Sigmoid colon (tissue), 6 donors: ENCODE measurements at regions not wholly inside any gene's neighbourhood (a gene's known extent, or its start where the extent isn't known, plus 50 kb on each side); places are given as distances from the start of the nearest gene placed in this dataset.

Experiments used
- DNase-seq: peaks from one replicate; pipeline ENCODE4 v3.0.0-alpha.2; 2019
- H3K27ac ChIP-seq, 4 donors: fragments of 200-600 bp; sonication (generic); one replicate each; pipeline ENCODE4 v1.5.1; 2016 to 2019; ENCODE audit warnings: mild to moderate bottlenecking in 1 of 4
- H3K27me3 ChIP-seq, 3 donors: fragments of 200-600 bp; sonication (generic); one replicate each; pipeline ENCODE4 v1.5.1; 2019; ENCODE audit warnings: mild to moderate bottlenecking in 1 of 3
- H3K36me3 ChIP-seq, 4 donors: fragments of 200-600 bp; sonication (generic); one replicate each; pipeline ENCODE4 v1.5.1; 2016 to 2019
- H3K4me1 ChIP-seq, 4 donors: fragments of 200-600 bp; sonication (generic); one replicate each; pipeline ENCODE4 v1.5.1; 2017 to 2019
- H3K4me3 ChIP-seq, 4 donors: fragments of 200-600 bp; sonication (generic); one replicate each; pipeline ENCODE4 v1.5.1; 2017 to 2019; ENCODE audit warnings: mild to moderate bottlenecking in 2 of 4, moderate library complexity in 1 of 4
- H3K9me3 ChIP-seq, 4 donors: fragments of 200-600 bp in 3 of 4; sonication (generic) in 3 of 4; one replicate each; pipeline versions ENCODE4 v1.5.1 to v1.6.1; 2013 to 2019
- CTCF ChIP-seq, 4 experiments: fragments of 450-650 bp in 3 of 4; fragments of 200-600 bp in 1 of 4; IDR thresholded peaks; one replicate each; pipeline ENCODE4 v1.5.1; 2016 to 2019; ENCODE audit warnings: antibody characterized with exemption in 4 of 4, mild to moderate bottlenecking in 3 of 4, moderate library complexity in 2 of 4
- EP300 ChIP-seq, 4 donors: sonication (generic); formaldehyde crosslinking; IDR thresholded peaks; one replicate each; pipeline ENCODE4 v1.6.1; 2017; ENCODE audit warnings: antibody characterized with exemption in 4 of 4
- POLR2A ChIP-seq, 2 donors: fragments of 450-650 bp; IDR thresholded peaks; one replicate each; pipeline ENCODE4 v1.6.1; 2016; ENCODE audit warnings: antibody characterized with exemption in 2 of 2, mild to moderate bottlenecking in 2 of 2, moderate library complexity in 2 of 2
- POLR2AphosphoS5 ChIP-seq, 4 donors: sonication (generic); formaldehyde crosslinking; IDR thresholded peaks; one replicate each; pipeline ENCODE4 v1.6.1; 2017; ENCODE audit warnings: antibody characterized with exemption in 4 of 4
- WGBS, 2 donors: extraction: QIAGEN DNeasy Blood & Tissue Kit; methylation state at CpG; one replicate each; pipeline ENCODE4 v1.1.7; 2013; 5-methylcytosine and 5-hydroxymethylcytosine counted together
- intact Hi-C: fragments of 100-400 bp; cut with DNase I; formaldehyde crosslinking; loops from one replicate; pipeline ENCODE4 v1.15.1; 2023
- donor health status: healthy with polysubstance abuse.
- donor health status: healthy.

DNA sequence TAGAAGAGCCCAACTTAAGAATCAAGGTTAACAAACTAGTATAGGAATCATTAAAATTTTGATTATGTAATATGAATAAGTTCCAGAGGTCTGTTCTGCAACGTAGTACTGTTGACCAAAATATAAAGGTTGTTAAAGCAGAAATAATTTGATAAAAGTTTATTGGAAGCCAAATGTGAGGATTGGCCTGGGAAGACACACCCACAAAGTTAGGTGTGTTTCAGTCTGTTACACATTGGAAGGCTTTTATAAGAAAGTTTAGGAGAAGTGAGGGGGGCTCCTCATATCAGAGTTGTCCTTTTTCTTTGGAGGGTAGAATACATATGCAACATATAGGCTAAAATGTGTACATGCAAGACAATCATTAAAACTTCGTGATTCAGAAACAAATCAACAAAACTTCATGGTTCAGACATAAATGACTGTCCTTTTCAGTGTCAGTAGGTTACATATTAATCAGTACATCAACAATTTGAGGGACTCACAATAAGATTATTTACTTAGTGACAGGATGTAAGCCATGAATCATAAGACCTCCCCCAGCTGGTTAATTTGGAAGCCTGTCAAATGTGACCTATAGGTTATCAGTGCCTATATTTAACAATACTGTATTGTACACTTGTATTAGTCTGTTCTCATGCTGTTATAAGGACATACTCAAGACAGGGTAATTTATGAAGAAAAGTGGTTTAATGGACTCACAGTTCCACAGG, 245.0 kb upstream of the B3GALT2 start:
- TF ChIP-seq POLR2AphosphoS5 (IDR thresholded peaks at IDR 0.05) (no peak), EP300 (IDR thresholded peaks at IDR 0.05) (no peak), POLR2A (IDR thresholded peaks at IDR 0.05) (no peak), CTCF (IDR thresholded peaks at IDR 0.05) (no peak)
- Histone ChIP-seq H3K27ac (no peak overlapping the region), H3K27me3 (no peaks in the 10 kb centered on the region), H3K9me3 (peaks cover 0 to 11% (median 0%) of the 10 kb centered on the region in 4 donors), H3K4me3 (no peak overlapping the region), H3K36me3 (no peaks in the 10 kb centered on the region), H3K4me1 (no peaks in the 10 kb centered on the region)
- intact Hi-C loops = no loop called here
- DNase-seq = no peak
- WGBS, 2 donors = 17 to 58% methylated on average over 2 of the region's 2 CpGs

GRCh38 chr1:193427524-193427923, 241.1 kb upstream of the B3GALT2 start:
- H3K9me3 ChIP-seq = no peaks in the 10 kb centered on the region
- no peak overlapping the region for H3K27ac ChIP-seq
- no peak for DNase-seq
- no peak overlapping the region for H3K4me3 ChIP-seq
- H3K27me3 ChIP-seq = no peaks in the 10 kb centered on the region
- intact Hi-C loops = no loop called here
- no peaks in the 10 kb centered on the region for H3K36me3 ChIP-seq
- 93 to 98% methylated on average over 2 of the region's 2 CpGs for WGBS, 2 donors
- no peaks in the 10 kb centered on the region for H3K4me1 ChIP-seq
- TF ChIP-seq POLR2AphosphoS5 (IDR thresholded peaks at IDR 0.05) = no peak
- TF ChIP-seq EP300 (IDR thresholded peaks at IDR 0.05) = no peak
- TF ChIP-seq POLR2A (IDR thresholded peaks at IDR 0.05) = no peak
- no peak for TF ChIP-seq CTCF (IDR thresholded peaks at IDR 0.05)

- Histone ChIP-seq H3K27me3 (no peaks in the 10 kb centered on the region), H3K27ac (no peak overlapping the region), H3K36me3 (no peaks in the 10 kb centered on the region), H3K4me3 (no peak overlapping the region), H3K9me3 (no peaks in the 10 kb centered on the region), H3K4me1 (no peaks in the 10 kb centered on the region)
- TF ChIP-seq CTCF (IDR thresholded peaks at IDR 0.05) = no peak
- no peak for TF ChIP-seq POLR2AphosphoS5 (IDR thresholded peaks at IDR 0.05)
- DNase-seq = no peak
- intact Hi-C loops = no loop called here
- 94 to 95% methylated on average over 2 of the region's 2 CpGs for whole genome bisulfite sequencing, 2 donors
These were observed 239.6 kb upstream of the B3GALT2 start for GRCh38 chr1:193426061-193426460.

- Histone ChIP-seq H3K4me3 (no peak overlapping the region), H3K9me3 (no peaks in the 10 kb centered on the region), H3K36me3 (no peaks in the 10 kb centered on the region), H3K27ac (no peak overlapping the region), H3K4me1 (peaks cover 0 to 17% (median 14%) of the 10 kb centered on the region in 4 donors), H3K27me3 (no peaks in the 10 kb centered on the region)
- TF ChIP-seq CTCF (IDR thresholded peaks at IDR 0.05) (no peak), POLR2AphosphoS5 (IDR thresholded peaks at IDR 0.05) (no peak), EP300 (IDR thresholded peaks at IDR 0.05) (no peak), POLR2A (IDR thresholded peaks at IDR 0.05) (no peak)
- DNase-seq = no peak
- 93 to 95% methylated on average over 4 of the region's 4 CpGs for WGBS, 2 donors
- intact Hi-C loops = no loop called here
These were observed 235.1 kb upstream of the B3GALT2 start for GRCh38 chr1:193421487-193421886.

DNA sequence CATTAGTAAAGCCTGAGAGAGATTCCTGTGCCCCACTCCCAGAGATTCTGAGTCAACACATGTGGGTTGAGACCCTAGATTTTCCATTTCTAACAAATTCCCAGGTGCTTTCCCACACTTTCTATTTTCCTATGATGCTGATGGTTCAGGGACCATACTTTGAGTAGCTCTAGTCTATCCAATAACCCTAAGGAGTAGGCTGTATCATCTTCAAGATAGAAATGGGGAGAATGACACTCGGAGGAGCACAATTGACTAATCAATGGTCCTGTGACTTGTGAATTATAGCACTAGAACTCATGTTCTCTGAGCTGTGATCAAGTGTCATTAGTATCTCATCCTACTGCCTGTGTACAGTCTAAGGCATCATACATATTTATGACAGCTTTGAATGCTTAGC, 232.9 kb upstream of the B3GALT2 start:
- intact Hi-C loops = no loop called here
- Histone ChIP-seq H3K36me3 (no peaks in the 10 kb centered on the region), H3K27ac (no peak overlapping the region), H3K9me3 (no peaks in the 10 kb centered on the region), H3K4me1 (peaks cover 0 to 17% (median 14%) of the 10 kb centered on the region in 4 donors), H3K4me3 (no peak overlapping the region), H3K27me3 (no peaks in the 10 kb centered on the region)
- 96 to 99% methylated on average over 1 of the region's 1 CpG for WGBS, 2 donors
- DNase-seq = no peak
- TF ChIP-seq CTCF (IDR thresholded peaks at IDR 0.05) (no peak), EP300 (IDR thresholded peaks at IDR 0.05) (no peak), POLR2A (IDR thresholded peaks at IDR 0.05) (no peak), POLR2AphosphoS5 (IDR thresholded peaks at IDR 0.05) (no peak)
